ENCODE measurements at regions not wholly inside any gene's neighbourhood (a gene's known extent, or its start where the extent isn't known, plus 50 kb on each side); places are given as distances from the start of the nearest gene placed in this dataset.

DNA sequence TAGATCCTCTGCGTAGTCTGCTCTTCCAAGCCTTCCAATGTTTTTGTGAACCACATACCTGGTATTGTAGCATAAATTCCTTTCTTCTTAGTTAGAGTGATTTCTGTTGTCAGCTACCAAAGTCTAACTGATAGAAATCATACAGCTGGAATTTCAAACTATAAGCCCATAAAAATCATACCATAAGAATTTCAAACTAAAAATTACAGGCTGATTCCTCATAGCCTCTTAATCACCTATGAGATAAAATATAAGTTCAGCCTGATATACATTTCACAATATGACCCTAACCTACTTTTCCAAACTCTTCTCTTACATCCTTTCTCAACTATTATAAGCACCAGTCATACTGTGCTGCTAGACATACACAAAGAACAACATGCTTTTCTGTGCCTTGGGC is 64.8 kb downstream of the PTHLH start:
- DNase-seq = no peak

DNA sequence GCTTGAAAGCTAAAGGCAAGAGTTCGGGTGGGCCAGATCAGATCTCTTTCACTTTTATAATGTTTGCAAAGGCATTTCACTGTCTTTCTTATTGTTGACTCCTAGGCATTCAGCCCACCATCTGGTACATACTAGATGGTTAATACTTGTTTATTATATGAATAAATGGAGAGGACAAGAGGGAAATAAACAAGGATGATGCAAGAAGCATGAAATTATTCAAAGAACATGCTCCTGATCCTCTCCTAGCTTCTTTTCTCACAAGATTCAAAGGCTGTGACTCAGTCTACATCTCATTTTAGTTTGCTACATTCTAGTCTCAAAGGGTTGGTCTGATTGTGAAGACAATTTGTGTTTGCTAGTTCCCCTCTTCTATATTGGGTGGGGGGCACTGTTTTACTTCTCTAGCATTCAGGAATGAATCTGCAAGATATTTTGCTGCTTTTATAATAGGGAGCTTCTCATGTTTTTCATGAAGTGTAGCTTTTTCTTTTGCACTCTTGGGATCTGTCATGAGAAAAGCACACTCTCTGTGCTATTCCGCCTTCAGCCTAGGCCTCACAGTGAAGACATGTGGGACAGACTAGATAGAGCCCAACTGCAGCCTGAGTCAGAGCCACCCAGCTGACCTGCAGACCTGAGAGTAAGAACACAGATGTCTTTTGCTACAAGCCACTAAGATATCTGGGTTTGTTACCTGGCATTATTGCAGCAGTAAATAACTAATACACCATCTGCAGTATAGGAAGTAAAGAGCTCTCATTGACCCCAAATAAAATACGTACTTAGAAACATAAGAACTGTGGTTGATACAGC is 65.7 kb downstream of the PTHLH start:
- DNase-seq = no peak

DNA sequence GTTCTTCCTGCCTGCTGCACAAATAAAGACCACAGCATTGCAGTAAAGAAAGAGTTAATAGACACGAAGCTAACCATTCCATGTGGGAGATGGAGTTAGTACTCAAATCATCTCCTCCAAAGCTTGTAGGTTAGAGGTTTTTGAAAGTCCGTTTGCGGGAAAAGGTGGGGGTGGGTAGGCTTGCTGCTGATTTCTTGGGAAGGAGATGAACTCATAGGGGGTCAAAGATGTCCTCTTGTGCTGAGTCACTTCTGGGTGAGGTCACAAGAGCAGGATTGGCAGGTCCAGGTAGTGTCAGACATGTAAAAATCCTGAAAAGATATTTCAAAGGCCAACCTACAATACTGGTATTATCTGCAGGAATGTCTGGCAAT is 66.4 kb downstream of the PTHLH start:
- no peak for DNase-seq

DNA sequence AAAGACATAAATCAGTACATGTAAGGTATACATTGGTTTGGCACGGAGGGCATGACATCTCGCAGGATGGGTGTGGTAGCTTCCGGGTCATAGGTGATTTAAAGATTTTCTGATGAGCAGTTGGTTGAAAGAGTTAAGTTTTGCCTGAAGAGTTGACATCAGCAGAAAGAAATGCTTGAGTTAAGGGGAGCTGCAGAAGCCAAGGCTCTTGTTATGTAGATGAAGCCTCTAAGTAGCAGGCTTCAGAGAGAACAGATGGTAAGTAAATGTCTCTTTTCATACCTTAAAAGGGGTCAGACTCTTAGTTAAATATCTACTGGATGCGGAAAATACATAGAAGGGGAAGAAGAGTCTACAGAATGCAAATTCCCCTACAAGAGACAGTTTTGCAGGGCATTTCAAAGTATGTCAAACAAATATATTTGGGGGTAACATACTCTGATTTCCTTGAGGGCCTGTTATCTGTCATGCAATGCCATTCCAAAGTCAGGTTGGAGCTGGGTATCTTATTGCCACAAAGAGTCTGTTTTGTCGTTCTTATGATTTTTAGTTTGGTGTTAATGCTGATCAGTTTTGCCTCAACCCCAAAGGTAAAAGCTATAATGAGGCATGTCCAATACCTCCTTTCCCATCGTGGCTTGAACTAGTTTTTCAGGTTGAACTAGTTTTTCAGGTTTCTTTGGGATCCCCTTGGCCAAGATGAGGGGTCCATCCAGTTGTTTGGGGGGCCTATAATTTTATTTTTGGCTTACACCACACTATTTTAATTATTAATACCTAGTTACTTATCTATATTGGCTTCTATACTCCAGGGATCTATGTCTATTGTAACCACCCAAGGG is 67.0 kb downstream of the PTHLH start:
- DNase-seq = no peak

DNA sequence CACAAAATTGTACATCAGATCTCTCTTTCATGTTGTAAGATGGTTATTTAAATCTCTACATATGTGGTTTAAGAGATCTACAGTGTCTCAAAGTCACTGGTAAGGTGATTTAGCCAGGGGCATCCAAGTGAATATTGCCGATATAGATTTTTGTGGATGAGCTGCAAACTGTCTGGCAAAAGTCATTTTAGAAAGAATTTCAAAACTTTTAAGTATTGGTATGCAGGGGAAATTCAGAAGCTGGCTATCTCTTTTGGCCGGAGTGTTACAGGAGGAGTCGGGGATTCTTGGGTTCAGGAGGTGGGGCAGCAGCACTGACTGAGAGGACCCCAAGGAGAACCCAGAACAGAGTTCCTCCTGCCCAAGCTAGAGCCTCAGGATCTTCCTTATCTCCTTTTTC is 69.9 kb downstream of the PTHLH start:
- no peak for DNase-seq

DNA sequence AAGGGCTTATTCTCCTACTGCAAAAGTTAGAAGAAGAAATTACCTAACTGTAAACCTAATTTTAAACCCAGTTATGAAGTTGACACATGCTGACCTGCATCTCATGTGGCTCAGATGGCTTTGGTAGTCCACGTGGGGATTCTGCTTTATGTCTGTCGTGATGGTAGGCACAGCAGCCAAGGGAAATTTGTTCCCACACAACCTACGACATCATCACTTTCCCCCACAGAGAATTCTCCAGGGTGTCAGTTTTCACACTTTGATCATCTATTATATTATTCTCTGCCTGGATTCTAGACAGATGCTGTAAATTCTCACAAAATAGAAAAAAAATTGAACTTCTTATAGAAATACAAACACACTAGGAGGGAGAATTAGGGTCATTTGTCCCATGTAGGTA is 70.6 kb downstream of the PTHLH start:
- DNase-seq = peak in 2 of 3 donors; percentile 5 to 11

DNA sequence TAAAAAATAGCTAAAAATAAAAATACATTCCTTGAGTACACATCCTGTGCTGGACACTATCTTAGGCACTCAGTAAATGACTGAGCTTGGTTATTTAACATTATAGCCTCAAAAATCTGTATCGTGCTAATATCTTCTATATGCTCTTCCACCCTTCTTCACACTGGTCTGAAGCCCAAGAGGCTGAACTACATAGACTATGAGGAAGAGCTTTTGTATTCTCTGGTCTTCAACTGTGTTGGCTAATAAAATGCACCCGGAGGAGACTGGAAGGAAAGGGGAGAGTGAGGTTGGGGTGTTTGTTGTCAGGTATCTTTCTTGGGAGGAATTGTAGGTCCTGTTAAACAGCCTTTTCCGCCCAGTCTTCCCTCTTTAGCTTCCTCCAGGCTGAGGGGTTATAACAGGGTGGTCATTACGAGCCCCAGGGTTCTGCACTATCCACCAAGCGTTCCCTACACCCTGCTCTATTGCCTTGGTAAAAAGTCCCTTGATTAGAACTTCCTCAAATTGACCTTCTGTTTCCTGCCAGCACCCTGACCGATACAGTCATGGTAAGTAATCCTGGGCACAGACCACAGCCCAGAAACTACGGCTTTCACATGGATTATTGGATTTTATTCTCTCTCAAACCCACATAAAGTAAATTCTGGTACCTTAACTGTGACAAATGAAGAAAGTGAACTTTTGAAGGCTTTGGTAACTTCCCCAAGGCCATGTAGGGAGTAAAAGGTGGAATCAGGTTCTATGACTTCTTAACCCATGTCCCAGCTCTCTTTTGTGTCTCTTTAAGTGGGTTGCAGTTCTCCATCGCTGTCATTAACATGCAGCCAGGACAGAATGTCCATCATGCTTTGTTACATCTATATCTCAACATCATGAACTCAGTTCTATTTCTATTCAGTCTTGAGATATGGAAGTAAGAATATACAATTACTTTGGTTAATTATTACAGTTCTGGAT is 71.3 kb downstream of the PTHLH start:
- peak; percentile 19 to 43 (median 35) for DNase-seq

DNA sequence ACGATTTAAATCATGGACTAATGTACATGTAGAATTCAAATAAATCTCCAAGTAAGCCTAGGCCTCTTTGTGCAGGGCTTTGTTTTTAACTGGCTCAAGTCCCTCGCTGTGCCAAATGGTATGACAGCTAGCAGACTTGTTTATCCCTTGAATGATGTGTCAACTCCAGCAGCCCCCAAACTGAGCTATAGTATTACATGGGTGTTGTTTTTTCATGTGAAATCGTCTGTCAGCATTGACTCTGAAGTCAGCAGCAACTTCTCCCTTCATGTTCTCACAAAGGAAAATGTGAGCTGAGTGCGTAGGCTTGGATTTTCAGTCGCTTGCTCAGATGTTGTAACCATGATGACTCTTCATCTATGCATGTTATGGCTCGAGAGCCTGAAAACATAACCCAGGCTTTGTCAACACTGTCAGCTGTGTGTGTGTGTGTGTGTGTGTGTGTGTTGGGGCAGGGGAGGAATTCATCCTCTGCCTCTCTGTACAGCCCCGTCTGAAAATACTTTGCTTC is 73.3 kb downstream of the PTHLH start:
- peak in 1 of 3 donors; percentile 1 for DNase-seq

DNA sequence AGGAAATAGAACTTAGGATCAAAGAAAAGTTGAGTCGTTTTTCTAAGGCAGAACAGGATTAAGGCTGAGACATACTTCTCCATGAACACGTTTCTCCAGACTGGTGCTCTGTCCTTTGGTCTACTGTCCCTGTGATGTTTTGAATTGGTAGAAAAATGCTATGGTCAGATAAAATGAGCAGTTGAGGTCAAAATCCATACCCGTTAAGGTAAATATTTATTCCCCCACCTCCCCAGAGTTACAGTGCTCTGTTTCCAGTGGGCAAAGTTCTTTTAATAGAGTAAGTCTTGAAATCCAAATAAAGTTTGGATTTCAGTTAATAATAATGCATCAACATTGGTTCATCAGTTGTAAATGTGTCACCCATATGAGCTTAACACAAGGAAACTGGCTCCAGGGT is 74.5 kb downstream of the PTHLH start:
- no peak for DNase-seq

DNA sequence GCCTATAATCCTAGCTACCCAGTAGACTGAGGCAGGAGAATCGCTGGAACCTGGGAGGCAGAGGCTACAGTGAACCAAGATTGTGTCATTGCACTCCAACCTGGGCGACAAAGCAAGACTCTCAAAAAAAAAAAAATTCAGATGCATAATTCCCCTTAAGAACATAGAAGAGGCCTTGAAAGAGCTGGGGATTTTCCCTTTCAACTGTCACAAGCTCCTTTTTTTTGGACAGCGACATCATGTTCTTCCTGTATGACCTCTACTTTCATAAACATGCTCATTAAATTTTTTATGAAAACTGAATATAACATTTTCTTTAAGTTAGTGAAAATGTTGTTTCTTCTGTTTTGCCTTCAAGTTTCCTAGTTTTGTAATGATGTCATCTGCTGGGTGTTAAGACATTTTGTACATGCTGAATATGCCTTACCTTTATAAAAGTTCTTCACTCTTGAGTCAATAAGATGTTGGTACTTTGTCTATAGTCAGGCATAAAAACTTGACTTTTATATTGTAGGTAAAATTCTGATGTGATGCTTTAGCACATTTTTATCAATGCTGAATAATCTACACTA is 76.0 kb downstream of the PTHLH start:
- DNase-seq = peak in 1 of 3 donors; percentile 4

DNA sequence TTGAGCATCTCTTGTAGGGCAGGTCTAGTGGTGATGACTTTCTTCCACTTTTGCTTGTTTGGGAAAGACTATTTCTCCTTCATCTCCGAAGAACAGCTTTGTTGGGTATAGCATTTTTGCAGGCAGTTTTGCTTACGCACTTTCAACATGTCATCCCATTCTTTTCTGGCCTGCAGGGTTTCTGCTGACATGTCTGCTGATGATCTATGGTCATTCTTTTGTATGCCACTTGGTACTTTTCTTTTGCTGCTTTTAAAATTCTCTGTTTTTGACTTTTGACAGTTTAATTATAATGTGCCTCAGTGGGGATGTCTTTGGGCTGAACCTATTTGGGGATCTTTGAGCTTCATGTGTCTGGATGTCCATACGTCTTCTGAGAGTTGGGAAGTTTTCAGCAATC is 78.2 kb downstream of the PTHLH start:
- no peak for DNase-seq

DNA sequence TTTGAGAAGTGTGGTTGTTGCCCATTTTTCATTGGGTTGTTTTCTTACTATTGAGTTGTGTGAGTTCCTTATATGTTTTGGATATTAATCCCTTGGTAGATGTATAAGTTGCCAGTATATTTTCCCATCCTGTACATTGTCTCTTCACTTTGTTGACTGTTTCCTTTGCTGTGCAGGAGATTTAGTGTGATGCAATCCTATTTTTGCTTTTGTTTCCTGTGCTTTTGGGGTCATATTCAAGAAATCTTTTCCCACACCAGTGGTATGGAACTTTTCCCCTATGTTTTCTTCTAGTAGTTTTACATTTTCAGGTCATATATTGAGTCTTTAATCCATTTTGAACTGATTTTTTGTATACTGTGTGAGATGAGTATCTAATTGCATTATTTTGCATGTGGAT is 92.8 kb downstream of the PTHLH start:
- DNase-seq = no peak

DNA sequence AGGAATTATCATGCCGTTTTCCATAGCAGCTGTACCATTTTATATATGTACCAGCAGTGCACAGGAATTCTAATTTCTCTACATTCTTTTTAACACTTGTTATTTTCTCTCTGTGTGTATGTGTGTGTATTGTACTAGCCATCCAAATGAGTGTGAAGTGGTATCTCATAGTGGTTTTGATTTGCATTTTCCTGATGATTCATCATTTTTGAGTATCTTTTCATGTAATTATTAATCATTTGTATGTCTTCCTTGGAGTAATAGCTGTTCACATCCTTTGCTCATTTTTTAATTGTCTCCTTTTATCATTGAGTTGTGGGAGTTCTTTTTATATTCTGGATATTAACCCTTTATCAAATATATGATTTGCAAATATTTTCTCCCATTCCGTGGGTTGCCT is 95.6 kb upstream of the MANSC4 start:
- no peak for DNase-seq

DNA sequence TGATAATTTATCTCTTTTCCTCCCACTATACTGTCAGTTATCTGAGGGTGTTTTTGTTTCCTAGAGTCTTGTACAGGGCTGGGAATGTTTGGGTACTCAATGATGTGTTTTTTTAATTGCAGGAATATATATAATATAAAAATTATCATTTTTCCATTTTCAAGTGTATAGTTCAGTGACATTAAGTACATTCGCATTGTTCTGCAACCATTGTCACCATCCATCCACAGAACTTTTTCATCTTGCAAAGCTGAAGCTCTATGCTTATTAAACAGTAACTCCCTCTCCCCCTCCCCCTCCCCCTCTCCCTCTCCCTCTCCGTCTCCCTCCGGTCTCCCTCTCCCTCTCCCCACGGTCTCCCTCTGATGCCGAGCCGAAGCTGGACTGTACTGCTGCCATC is 93.0 kb upstream of the MANSC4 start:
- DNase-seq = no peak

DNA sequence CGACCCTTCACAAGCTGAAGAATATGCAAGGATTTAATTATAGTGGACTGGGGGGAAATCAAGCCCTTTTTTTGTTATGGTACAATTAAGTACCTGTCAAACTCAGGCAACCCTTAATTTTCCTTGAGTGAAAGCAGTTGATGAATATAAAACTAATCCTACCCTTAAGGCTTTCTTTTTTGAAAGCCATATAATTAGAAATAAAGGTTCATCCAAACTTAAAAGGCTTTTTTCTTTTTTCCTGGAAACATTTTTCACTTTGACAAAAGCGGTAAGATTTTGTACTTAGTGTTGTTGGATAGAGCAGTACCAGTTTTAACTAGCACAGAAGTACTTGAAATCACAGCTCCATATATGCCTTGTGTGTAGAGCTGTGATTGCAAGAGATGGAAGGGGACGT is 91.9 kb upstream of the MANSC4 start:
- no peak for DNase-seq

DNA sequence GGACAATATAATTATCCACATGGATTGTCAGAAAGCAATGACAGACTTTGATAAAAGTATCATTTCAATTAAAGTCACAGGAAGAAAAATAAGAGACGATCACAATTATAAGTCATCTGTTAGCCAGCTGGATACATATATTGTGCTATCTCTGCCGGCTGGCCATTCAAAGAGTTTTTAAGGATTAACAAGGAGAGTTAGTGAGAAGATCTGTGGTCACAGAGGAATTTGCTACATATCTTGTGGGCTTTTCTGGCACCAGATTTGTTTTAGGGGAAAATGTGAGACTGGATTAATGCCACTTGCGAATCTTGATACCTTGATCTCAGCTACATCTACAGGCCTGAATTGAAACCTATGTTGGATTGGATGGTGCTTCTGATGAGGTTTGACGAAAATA is 90.9 kb upstream of the MANSC4 start:
- no peak for DNase-seq

DNA sequence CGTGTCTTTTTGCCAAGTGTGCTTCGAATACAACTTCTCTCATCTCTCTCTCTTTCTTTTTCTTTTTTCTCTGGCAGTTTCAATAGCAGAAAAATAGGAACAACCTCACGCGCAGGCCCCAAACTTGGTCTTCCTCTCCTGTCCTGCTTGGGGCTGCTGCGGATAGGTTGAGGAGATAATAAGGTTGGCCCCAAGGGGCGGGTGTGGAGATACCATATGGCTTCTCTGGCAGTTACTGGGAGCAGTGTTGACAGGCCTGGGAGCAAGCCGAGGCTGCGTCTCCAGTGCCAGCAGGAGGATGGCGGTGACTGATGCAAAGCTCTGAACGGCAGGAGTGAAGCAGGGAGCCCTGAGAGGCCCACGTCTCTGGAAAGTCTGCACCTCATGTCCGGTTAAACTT is 89.5 kb upstream of the MANSC4 start:
- DNase-seq = no peak

DNA sequence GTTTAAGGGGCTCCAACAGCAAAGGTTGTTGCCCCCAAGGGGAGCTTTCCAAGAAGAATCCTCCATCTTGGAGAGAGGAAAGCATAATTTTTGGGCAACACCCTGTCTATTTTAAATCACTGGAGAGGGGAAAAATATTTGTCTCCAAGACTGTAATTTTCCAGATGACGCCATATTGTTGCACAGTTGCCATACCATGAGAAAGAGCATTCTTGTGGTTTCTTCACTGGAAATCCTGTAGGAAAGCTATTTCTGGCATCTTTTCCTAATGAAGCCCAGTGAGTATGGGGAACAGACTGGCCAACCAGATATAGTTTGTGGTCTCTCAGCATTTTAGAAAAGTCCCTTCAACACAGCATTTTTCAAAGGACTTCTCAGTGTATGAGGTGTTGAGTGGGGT is 88.1 kb upstream of the MANSC4 start:
- no peak for DNase-seq

DNA sequence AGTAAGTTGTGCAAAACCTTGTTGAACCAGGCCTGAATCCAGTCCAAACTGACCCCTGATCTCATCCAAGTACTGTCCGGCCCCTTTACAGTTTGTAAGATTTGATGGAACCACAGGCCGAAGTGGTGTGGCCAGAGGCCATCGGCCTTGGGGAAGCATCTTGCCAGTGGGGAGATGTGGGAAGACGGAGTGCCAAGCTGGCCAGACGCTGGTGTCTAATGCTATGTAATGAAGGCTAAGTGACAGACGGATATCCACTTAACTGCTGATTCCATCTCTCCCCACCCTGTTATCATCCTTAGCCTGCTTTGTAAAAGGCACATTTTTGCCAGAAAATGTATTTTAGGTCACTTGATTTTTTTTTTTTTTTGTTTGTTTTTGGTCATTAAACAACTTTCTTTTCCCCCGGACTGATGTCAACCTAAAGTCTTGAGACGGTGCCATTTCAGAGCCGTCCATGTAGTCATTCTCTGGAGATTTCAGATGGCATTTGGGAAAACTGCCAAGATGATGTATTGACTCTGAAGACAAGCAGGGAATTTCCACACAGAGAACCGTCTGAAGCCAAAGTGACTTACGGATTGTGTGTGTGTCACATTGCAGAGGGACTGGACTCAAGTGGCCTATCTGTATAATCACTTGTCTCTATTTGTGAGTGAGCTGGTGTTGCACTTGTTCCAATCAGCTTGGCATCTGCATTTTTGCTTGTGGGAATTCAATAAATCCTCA is 86.5 kb upstream of the MANSC4 start:
- no peak for DNase-seq

DNA sequence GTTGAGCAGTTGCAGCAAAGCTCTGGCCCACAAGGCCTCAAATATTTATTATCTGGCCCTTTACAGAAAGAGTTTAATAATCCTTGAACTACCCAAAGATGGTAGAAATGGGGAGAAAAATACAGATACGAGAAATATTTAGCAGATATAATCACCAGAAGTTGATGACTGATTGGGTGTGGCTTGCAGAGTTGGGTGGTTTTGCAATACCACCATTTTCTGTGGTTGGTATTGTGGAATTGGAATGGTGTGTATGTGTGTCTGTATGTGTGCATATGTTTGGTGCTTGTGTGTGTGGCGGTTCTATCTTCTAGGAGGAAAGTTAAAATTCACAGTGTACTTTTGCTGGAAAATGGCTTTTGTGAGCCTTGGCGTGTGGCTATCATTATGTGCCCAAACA is 85.4 kb upstream of the MANSC4 start:
- DNase-seq = no peak

DNA sequence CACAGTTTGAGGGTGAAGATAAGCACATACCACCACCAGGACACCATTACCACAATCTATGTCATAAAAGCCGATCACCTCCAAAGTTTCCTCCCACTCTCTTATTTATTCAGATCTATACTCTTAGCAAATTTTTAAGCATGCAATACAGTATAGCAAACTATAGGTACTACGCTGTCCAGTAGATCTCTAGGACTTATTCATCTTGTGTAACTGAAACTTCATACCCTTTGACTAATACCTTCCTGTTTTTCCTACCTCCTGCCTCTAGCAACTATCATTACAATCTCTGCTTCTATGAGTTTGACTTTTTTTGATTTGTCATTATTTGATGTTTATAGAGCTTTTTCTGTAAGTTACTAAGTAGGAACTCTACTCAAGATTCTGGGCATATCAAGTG is 84.5 kb upstream of the MANSC4 start:
- no peak for DNase-seq

DNA sequence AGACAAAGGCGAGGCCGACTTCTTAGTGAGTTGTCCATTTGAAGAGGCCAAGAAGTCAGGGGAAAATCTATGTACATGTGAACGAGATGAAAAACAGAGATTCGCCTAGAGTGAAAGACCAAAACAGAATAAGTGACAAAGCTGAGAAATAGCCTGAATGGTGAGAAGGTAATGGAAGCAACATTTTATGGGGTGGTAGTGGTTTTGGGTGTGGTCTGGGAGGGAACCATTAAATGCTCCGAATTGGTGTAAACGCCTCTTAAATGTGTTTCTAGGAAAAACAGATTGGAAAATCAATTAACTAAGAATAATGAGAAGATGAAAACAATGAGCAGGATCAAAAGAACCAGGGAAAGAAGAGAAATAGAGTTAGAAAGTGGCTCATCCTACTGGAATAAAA is 83.8 kb upstream of the MANSC4 start:
- no peak for DNase-seq

All from suppressor macrophage treated with lipopolysaccharide for 1 hour (primary cell).